Endodermal cell (in vitro differentiated cells): ENCODE measurements at regions not wholly inside any gene's neighbourhood (a gene's known extent, or its start where the extent isn't known, plus 50 kb on each side); places are given as distances from the start of the nearest gene placed in this dataset.

Source experiments
- DNase-seq: peaks from one replicate; pipeline ENCODE4 v3.0.0-alpha.2; 2017
- H3K27ac ChIP-seq: 2 replicates; pipeline ENCODE4 v1.5.1; 2013; ENCODE audit warnings: mild to moderate bottlenecking, low read depth, low read length, moderate library complexity
- H3K27me3 ChIP-seq: 2 replicates; pipeline ENCODE4 v1.6.1; 2013; ENCODE audit warnings: mild to moderate bottlenecking, low read length, moderate library complexity; ENCODE audit not compliant: insufficient read depth, control insufficient read depth, poor library complexity, severe bottlenecking
- H3K36me3 ChIP-seq: 2 replicates; pipeline ENCODE4 v1.7.0; 2013; ENCODE audit warnings: mild to moderate bottlenecking, low read length, moderate library complexity; ENCODE audit not compliant: control insufficient read depth, insufficient read depth
- H3K4me1 ChIP-seq: one replicate; pipeline ENCODE4 v1.7.0; 2013; ENCODE audit warnings: low read length; ENCODE audit not compliant: control insufficient read depth, insufficient read depth
- H3K4me3 ChIP-seq: 2 replicates; pipeline ENCODE4 v1.5.1; 2013; ENCODE audit warnings: mild to moderate bottlenecking, low read length, moderate library complexity
- H3K9ac ChIP-seq: 2 replicates; pipeline ENCODE4 v1.6.1; 2013; ENCODE audit warnings: mild to moderate bottlenecking, low read length, moderate library complexity; ENCODE audit not compliant: poor library complexity, severe bottlenecking; ENCODE audit errors: extremely low read depth
- H3K9me3 ChIP-seq: 2 replicates; pipeline ENCODE4 v1.6.1; 2013; ENCODE audit warnings: mild to moderate bottlenecking, low read length, moderate library complexity; ENCODE audit not compliant: control insufficient read depth
- H3K27ac Mint-ChIP-seq: 2 replicates; pipeline ENCODE4 v1.8.0; 2020; ENCODE audit warnings: mixed read lengths
- H3K27me3 Mint-ChIP-seq: 2 replicates; pipeline ENCODE4 v1.8.0; 2021; ENCODE audit warnings: mild to moderate bottlenecking, mixed read lengths; ENCODE audit not compliant: insufficient read depth
- H3K36me3 Mint-ChIP-seq: 2 replicates; pipeline ENCODE4 v1.8.0; 2020; ENCODE audit warnings: low read depth, mixed read lengths
- H3K4me1 Mint-ChIP-seq: 2 replicates; pipeline ENCODE4 v1.8.0; 2020; ENCODE audit warnings: mixed read lengths
- H3K4me3 Mint-ChIP-seq: 2 replicates; pipeline ENCODE4 v1.8.0; 2020; ENCODE audit warnings: mild to moderate bottlenecking, moderate library complexity, mixed read lengths
- H3K9me3 Mint-ChIP-seq: 2 replicates; pipeline ENCODE4 v1.8.0; 2020; ENCODE audit warnings: mild to moderate bottlenecking, mixed read lengths
- CTCF ChIP-seq: fragments of 200-600 bp; sonication (generic); conservative IDR thresholded peaks from 2 replicates; pipeline ENCODE4 v1.5.0; 2021; ENCODE audit warnings: antibody characterized with exemption, mild to moderate bottlenecking
- WGBS, 2 experiments: methylation state at CpG; one replicate each; pipeline versions ENCODE4 v1.1.5 to v1.1.7; 2013; ENCODE audit warnings: missing lambda C conversion rate in 2 of 2, mixed read lengths in 1 of 2; ENCODE audit not compliant: insufficient coverage in 1 of 2, insufficient read length in 1 of 2; 5-methylcytosine and 5-hydroxymethylcytosine counted together

- DNase-seq = no peak
- WGBS, 2 experiments = 83 to 85% methylated on average over 1 to 4 of the region's 4 CpGs
- Mint-ChIP-seq H3K9me3 (no peaks in the 10 kb centered on the region), H3K4me3 (no peak overlapping the region), H3K4me1 (peaks cover 40% of the 10 kb centered on the region), H3K27me3 (no peaks in the 10 kb centered on the region), H3K27ac (no peak overlapping the region), H3K36me3 (no peaks in the 10 kb centered on the region)
- TF ChIP-seq CTCF = no peak
- H3K36me3 ChIP-seq = no peaks in the 10 kb centered on the region
- H3K4me3 ChIP-seq = no peak overlapping the region
- H3K27ac ChIP-seq = no peak overlapping the region
- H3K9ac ChIP-seq = no peak overlapping the region
- H3K27me3 ChIP-seq = no peaks in the 10 kb centered on the region
- no peaks in the 10 kb centered on the region for H3K9me3 ChIP-seq
- peaks cover 6% of the 10 kb centered on the region for H3K4me1 ChIP-seq
Measured at GRCh38 chr5:93303291-93303691, 277.7 kb downstream of the NR2F1-AS1 start.

- WGBS, 2 experiments = 89 to 90% methylated on average over 3 to 4 of the region's 4 CpGs
- H3K9ac ChIP-seq = no peak overlapping the region
- no peak for TF ChIP-seq CTCF
- Mint-ChIP-seq H3K9me3 (no peaks in the 10 kb centered on the region), H3K27me3 (no peaks in the 10 kb centered on the region), H3K4me3 (no peak overlapping the region), H3K36me3 (no peaks in the 10 kb centered on the region), H3K4me1 (peaks cover 42% of the 10 kb centered on the region), H3K27ac (no peak overlapping the region)
- no peaks in the 10 kb centered on the region for H3K36me3 ChIP-seq
- no peaks in the 10 kb centered on the region for H3K9me3 ChIP-seq
- no peaks in the 10 kb centered on the region for H3K27me3 ChIP-seq
- H3K4me1 ChIP-seq = peaks cover 6% of the 10 kb centered on the region
- no peak overlapping the region for H3K4me3 ChIP-seq
- H3K27ac ChIP-seq = no peak overlapping the region
- DNase-seq = no peak
Measured at GRCh38 chr5:93302711-93303110, 278.3 kb downstream of the NR2F1-AS1 start.

GRCh38 chr5:93300945-93301344 lies 280.1 kb downstream of the NR2F1-AS1 start:
- Histone ChIP-seq H3K9me3 (no peaks in the 10 kb centered on the region), H3K4me3 (no peak overlapping the region)
- peaks cover 42% of the 10 kb centered on the region for H3K4me1 Mint-ChIP-seq

More at GRCh38 chr5:93300945-93301344, 280.1 kb downstream of the NR2F1-AS1 start:
- Mint-ChIP-seq H3K4me3 (no peak overlapping the region), H3K27ac (no peak overlapping the region), H3K27me3 (no peaks in the 10 kb centered on the region), H3K9me3 (no peaks in the 10 kb centered on the region), H3K36me3 (no peaks in the 10 kb centered on the region)
- Histone ChIP-seq H3K9ac (no peak overlapping the region), H3K27me3 (no peaks in the 10 kb centered on the region), H3K27ac (peak overlapping the region; percentile 5), H3K4me1 (peaks cover 6% of the 10 kb centered on the region), H3K36me3 (no peaks in the 10 kb centered on the region)
- TF ChIP-seq CTCF = no peak
- DNase-seq = no peak
